ENCODE measurements at regions not wholly inside any gene's neighbourhood (a gene's known extent, or its start where the extent isn't known, plus 50 kb on each side); places are given as distances from the start of the nearest gene placed in this dataset.
A peak's percentile ranks its signal among the peaks of the same experiment; 100 is the strongest.

- FAIRE-seq (peak; percentile 79), DNase-seq (ENCODE audit: insufficient read length, low spot score) (no peak)
- TF ChIP-seq CTCF (IDR thresholded peaks at IDR 0.05; ENCODE audit: insufficient read depth, missing control alignments): no peak
Measured at GRCh38 chr1:188904201-188904600, 1573.5 kb downstream of the BRINP3 start.

GRCh38 chr1:188906921-188907641, 1570.6 kb downstream of the BRINP3 start:
- no peak for DNase-seq (ENCODE audit: insufficient read length, low spot score)
- TF ChIP-seq CTCF (IDR thresholded peaks at IDR 0.05; ENCODE audit: insufficient read depth, missing control alignments): no peak
- peak; percentile 38 for FAIRE-seq

- peak; percentile 6 for FAIRE-seq
- DNase-seq (ENCODE audit: insufficient read length, low spot score): no peak
- TF ChIP-seq CTCF (IDR thresholded peaks at IDR 0.05; ENCODE audit: insufficient read depth, missing control alignments): no peak
Measured at GRCh38 chr1:188930382-188930781, 1547.3 kb downstream of the BRINP3 start.

DNA sequence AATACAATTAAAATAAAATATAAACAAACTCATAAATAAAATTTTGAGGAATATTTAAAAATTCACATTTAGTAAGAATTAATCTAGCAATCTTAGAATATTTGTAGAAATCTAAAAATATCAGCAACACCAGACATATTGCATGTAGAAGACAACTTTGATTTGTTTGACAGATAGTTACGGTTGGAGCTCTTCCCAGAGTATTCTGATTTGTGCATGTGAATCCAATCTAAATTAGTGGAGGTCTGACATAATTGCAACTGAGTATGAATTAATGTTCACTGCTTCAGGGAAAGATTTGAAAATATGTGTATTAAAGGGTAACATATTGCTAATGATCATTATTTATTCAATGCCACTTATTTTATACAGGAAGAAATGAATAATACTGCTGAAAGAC, 1546.2 kb downstream of the BRINP3 start:
- peak; percentile 82 for FAIRE-seq
- no peak for DNase-seq (ENCODE audit: insufficient read length, low spot score)
- TF ChIP-seq CTCF (IDR thresholded peaks at IDR 0.05; ENCODE audit: insufficient read depth, missing control alignments): no peak

DNA sequence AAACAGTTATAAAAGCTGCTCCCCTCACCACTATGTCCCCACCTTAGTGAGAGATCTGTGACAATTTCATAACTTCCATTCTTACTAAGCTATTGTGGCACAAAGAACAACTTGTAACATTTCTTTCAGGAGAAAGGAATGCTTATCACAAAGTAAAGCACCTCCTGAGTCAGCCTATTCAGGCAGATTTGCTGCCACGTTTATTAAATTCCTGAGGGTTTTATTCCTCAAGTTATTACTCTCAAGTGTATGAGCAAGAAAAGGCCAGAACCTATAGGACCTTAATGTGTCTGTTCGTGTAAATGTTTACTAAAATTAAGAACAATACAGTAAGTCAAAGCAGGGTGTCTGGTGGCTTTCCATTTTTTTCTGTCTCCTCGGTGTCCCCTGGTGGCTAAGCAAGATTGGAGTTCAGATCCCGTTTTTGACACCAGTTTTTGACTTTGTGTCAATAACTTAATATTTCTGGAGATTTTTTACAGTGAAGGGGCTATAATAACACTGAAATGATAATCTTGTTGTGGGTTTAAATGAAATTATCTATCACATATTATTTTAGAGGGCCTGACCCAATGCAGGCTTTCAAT, 1539.6 kb downstream of the BRINP3 start:
- no peak for DNase-seq (ENCODE audit: insufficient read length, low spot score)
- peak; percentile 67 for FAIRE-seq
- TF ChIP-seq CTCF (IDR thresholded peaks at IDR 0.05; ENCODE audit: insufficient read depth, missing control alignments): peak; percentile 54

GRCh38 chr1:188941986-188942385, 1535.7 kb downstream of the BRINP3 start:
- FAIRE-seq (peak; percentile 87), DNase-seq (ENCODE audit: insufficient read length, low spot score) (no peak)
- no peak for TF ChIP-seq CTCF (IDR thresholded peaks at IDR 0.05; ENCODE audit: insufficient read depth, missing control alignments)

GRCh38 chr1:188949701-188950100, 1528.0 kb downstream of the BRINP3 start:
- FAIRE-seq (peak; percentile 58), DNase-seq (ENCODE audit: insufficient read length, low spot score) (no peak)
- TF ChIP-seq CTCF (IDR thresholded peaks at IDR 0.05; ENCODE audit: insufficient read depth, missing control alignments): no peak

Measured in D721Med (cell line).